Liver (tissue), 8 donors: ENCODE measurements at regions not wholly inside any gene's neighbourhood (a gene's known extent, or its start where the extent isn't known, plus 50 kb on each side); places are given as distances from the start of the nearest gene placed in this dataset.

Experiments
- DNase-seq: peaks from one replicate; pipeline ENCODE4 v3.0.0-alpha.2; 2017; ENCODE audit warnings: low spot score
- H3K27ac ChIP-seq, 2 donors: one replicate each; pipeline ENCODE4 v1.7.0; 2013; ENCODE audit warnings: inconsistent platforms in 2 of 2, low read length in 2 of 2, control low read depth in 1 of 2, low read depth in 1 of 2, mild to moderate bottlenecking in 1 of 2
- H3K27me3 ChIP-seq, 4 donors: one replicate each; pipeline versions ENCODE4 v1.6.1 to v1.7.0; 2013; ENCODE audit warnings: low read length in 3 of 4, inconsistent platforms in 1 of 4, mild to moderate bottlenecking in 1 of 4, moderate library complexity in 1 of 4; ENCODE audit not compliant: control insufficient read depth in 4 of 4, insufficient read depth in 4 of 4
- H3K36me3 ChIP-seq, 4 donors: one replicate each; pipeline versions ENCODE4 v1.6.1 to v1.7.0; 2013; ENCODE audit warnings: low read length in 3 of 4, mild to moderate bottlenecking in 3 of 4, low read depth in 1 of 4, moderate library complexity in 1 of 4; ENCODE audit not compliant: control insufficient read depth in 4 of 4, insufficient read depth in 3 of 4
- H3K4me1 ChIP-seq, 4 donors: one replicate each; pipeline versions ENCODE4 v1.6.1 to v1.7.0; 2013; ENCODE audit warnings: low read length in 3 of 4, mild to moderate bottlenecking in 3 of 4, moderate library complexity in 1 of 4; ENCODE audit not compliant: control insufficient read depth in 4 of 4, insufficient read depth in 4 of 4
- H3K4me3 ChIP-seq, 3 donors: one replicate each; pipeline versions ENCODE4 v1.6.1 to v1.7.0; 2013; ENCODE audit warnings: low read length in 3 of 3, control low read depth in 1 of 3, low read depth in 1 of 3, mild to moderate bottlenecking in 1 of 3
- H3K9ac ChIP-seq, 2 donors: one replicate each; pipeline ENCODE4 v1.7.0; 2013; ENCODE audit warnings: low read length in 2 of 2, mild to moderate bottlenecking in 2 of 2, moderate library complexity in 2 of 2, control low read depth in 1 of 2, low read depth in 1 of 2
- H3K9me3 ChIP-seq, 4 donors: one replicate each; pipeline versions ENCODE4 v1.6.1 to v1.7.0; 2013; ENCODE audit warnings: low read length in 3 of 4; ENCODE audit not compliant: control insufficient read depth in 4 of 4
- EGR1 ChIP-seq, 2 donors: IDR thresholded peaks; 2 replicates each; pipeline ENCODE4 v1.6.1; 2016 to 2018; ENCODE audit warnings: antibody characterized with exemption in 2 of 2, low read depth in 2 of 2
- FOXA1 ChIP-seq: IDR thresholded peaks from 2 replicates; pipeline ENCODE4 v1.6.1; 2016; ENCODE audit warnings: antibody characterized with exemption
- GABPA ChIP-seq, 2 donors: IDR thresholded peaks in 1 of 2; conservative IDR thresholded peaks in 1 of 2; 2 replicates each; pipeline ENCODE4 v1.6.1; 2016; ENCODE audit warnings: antibody characterized with exemption in 2 of 2, mild to moderate bottlenecking in 1 of 2, moderate library complexity in 1 of 2
- HNF4A ChIP-seq, 2 donors: conservative IDR thresholded peaks; 2 replicates each; pipeline ENCODE4 v1.6.1; 2016; ENCODE audit warnings: antibody characterized with exemption in 2 of 2, mild to moderate bottlenecking in 2 of 2
- HNF4G ChIP-seq: IDR thresholded peaks from 2 replicates; pipeline ENCODE4 v1.6.1; 2016; ENCODE audit warnings: antibody characterized with exemption
- JUND ChIP-seq, 2 donors: IDR thresholded peaks; 2 replicates each; pipeline ENCODE4 v1.6.1; 2016; ENCODE audit warnings: antibody characterized with exemption in 2 of 2
- NR2F2 ChIP-seq: IDR thresholded peaks from 2 replicates; pipeline ENCODE4 v1.6.1; 2016; ENCODE audit warnings: antibody characterized with exemption
- RAD21 ChIP-seq, 2 donors: IDR thresholded peaks; 2 replicates each; pipeline ENCODE4 v1.6.1; 2016; ENCODE audit warnings: antibody characterized with exemption in 2 of 2, mild to moderate bottlenecking in 2 of 2
- RXRA ChIP-seq, 2 donors: IDR thresholded peaks; 2 replicates each; pipeline ENCODE4 v1.6.1; 2017 to 2018; ENCODE audit warnings: antibody characterized with exemption in 2 of 2, mild to moderate bottlenecking in 1 of 2
- SP1 ChIP-seq: IDR thresholded peaks from 2 replicates; pipeline ENCODE4 v1.6.1; 2018; ENCODE audit warnings: antibody characterized with exemption, mild to moderate bottlenecking
- TAF1 ChIP-seq: conservative IDR thresholded peaks from 2 replicates; pipeline ENCODE4 v1.6.1; 2016; ENCODE audit warnings: antibody characterized with exemption, mild to moderate bottlenecking
- YY1 ChIP-seq: IDR thresholded peaks from 2 replicates; pipeline ENCODE4 v1.6.1; 2016; ENCODE audit warnings: antibody characterized with exemption, mild to moderate bottlenecking
- WGBS: extraction: QIAGEN DNeasy Blood & Tissue Kit; methylation state at CpG from one replicate; pipeline ENCODE4 v1.1.7; 2013; 5-methylcytosine and 5-hydroxymethylcytosine counted together
- TF ChIP-seq, protein P1 (sequence below): IDR thresholded peaks from 2 replicates; pipeline ENCODE4 v1.6.1; 2016; ENCODE audit warnings: antibody characterized with exemption
- TF ChIP-seq, protein P2 (sequence below): IDR thresholded peaks from 2 replicates; pipeline ENCODE4 v1.6.1; 2016; ENCODE audit warnings: antibody characterized with exemption
- TF ChIP-seq, protein P3 (sequence below): IDR thresholded peaks from 2 replicates; pipeline ENCODE4 v1.6.1; 2016; ENCODE audit warnings: antibody characterized with exemption
- TF ChIP-seq, protein P4 (sequence below): fragments of 150-350 bp; IDR thresholded peaks from 2 replicates; pipeline ENCODE4 v1.5.1; 2017; ENCODE audit warnings: improper control_type of control experiment, low read depth, low read length; ENCODE audit not compliant: missing input control
- TF ChIP-seq, protein P5 (sequence below): IDR thresholded peaks from 2 replicates; pipeline ENCODE4 v1.6.1; 2016; ENCODE audit warnings: antibody characterized with exemption, mild to moderate bottlenecking
- donor health status: healthy.
- donor health status: healthy.
- donor health status: healthy.
- donor health status: healthy.
- donor health status: healthy.

DNA sequence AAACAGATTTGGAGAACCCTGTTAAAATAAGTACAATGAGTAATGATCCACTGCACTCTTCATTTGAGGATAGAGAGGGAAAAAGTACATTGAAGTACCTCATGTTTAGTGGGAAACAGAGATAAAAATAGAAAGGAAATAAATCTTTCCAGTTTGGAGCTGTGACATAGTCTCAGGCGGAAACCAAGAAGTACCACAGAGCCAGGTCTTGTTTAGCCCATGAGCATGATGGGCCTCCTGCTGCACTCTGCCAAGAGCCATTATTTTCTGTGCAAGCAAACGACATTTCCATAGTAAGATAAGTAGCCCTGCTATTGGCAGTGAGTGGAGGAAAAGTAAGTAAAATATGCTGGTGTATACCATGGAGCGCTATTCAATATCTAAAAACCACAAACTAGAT is 796.1 kb downstream of the TBL1XR1 start:
- H3K36me3 ChIP-seq: no peaks in the 10 kb centered on the region
- no peaks in the 10 kb centered on the region for H3K4me1 ChIP-seq
- no peak overlapping the region for H3K9ac ChIP-seq
- H3K9me3 ChIP-seq: no peaks in the 10 kb centered on the region
- H3K27me3 ChIP-seq: no peaks in the 10 kb centered on the region
- 76% methylated on average over 3 of the region's 3 CpGs for WGBS
- DNase-seq: no peak
- no peak overlapping the region for H3K27ac ChIP-seq
- TF ChIP-seq JUND (IDR thresholded peaks at IDR 0.05): no peak
- TF ChIP-seq FOXA1: no peak
- TF ChIP-seq, protein P1, sequence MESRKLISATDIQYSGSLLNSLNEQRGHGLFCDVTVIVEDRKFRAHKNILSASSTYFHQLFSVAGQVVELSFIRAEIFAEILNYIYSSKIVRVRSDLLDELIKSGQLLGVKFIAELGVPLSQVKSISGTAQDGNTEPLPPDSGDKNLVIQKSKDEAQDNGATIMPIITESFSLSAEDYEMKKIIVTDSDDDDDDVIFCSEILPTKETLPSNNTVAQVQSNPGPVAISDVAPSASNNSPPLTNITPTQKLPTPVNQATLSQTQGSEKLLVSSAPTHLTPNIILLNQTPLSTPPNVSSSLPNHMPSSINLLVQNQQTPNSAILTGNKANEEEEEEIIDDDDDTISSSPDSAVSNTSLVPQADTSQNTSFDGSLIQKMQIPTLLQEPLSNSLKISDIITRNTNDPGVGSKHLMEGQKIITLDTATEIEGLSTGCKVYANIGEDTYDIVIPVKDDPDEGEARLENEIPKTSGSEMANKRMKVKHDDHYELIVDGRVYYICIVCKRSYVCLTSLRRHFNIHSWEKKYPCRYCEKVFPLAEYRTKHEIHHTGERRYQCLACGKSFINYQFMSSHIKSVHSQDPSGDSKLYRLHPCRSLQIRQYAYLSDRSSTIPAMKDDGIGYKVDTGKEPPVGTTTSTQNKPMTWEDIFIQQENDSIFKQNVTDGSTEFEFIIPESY: no peak
- no peak for TF ChIP-seq HNF4G
- no peak for TF ChIP-seq TAF1
- TF ChIP-seq RXRA (IDR thresholded peaks at IDR 0.05): no peak
- TF ChIP-seq, protein P2, sequence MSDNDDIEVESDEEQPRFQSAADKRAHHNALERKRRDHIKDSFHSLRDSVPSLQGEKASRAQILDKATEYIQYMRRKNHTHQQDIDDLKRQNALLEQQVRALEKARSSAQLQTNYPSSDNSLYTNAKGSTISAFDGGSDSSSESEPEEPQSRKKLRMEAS: no peak
- TF ChIP-seq, protein P3, sequence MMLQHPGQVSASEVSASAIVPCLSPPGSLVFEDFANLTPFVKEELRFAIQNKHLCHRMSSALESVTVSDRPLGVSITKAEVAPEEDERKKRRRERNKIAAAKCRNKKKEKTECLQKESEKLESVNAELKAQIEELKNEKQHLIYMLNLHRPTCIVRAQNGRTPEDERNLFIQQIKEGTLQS: no peak
- TF ChIP-seq, protein P4, sequence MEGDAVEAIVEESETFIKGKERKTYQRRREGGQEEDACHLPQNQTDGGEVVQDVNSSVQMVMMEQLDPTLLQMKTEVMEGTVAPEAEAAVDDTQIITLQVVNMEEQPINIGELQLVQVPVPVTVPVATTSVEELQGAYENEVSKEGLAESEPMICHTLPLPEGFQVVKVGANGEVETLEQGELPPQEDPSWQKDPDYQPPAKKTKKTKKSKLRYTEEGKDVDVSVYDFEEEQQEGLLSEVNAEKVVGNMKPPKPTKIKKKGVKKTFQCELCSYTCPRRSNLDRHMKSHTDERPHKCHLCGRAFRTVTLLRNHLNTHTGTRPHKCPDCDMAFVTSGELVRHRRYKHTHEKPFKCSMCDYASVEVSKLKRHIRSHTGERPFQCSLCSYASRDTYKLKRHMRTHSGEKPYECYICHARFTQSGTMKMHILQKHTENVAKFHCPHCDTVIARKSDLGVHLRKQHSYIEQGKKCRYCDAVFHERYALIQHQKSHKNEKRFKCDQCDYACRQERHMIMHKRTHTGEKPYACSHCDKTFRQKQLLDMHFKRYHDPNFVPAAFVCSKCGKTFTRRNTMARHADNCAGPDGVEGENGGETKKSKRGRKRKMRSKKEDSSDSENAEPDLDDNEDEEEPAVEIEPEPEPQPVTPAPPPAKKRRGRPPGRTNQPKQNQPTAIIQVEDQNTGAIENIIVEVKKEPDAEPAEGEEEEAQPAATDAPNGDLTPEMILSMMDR: no peak
- TF ChIP-seq YY1: no peak
- TF ChIP-seq GABPA (IDR thresholded peaks at IDR 0.05 in 1 of 2, conservative IDR thresholded peaks at IDR 0.05 in 1 of 2): no peak
- no peak for TF ChIP-seq EGR1 (IDR thresholded peaks at IDR 0.05; ENCODE audit: low read depth in 2 of 2)
- no peak for TF ChIP-seq RAD21 (IDR thresholded peaks at IDR 0.05)
- TF ChIP-seq NR2F2: no peak
- no peak overlapping the region for H3K4me3 ChIP-seq

DNA sequence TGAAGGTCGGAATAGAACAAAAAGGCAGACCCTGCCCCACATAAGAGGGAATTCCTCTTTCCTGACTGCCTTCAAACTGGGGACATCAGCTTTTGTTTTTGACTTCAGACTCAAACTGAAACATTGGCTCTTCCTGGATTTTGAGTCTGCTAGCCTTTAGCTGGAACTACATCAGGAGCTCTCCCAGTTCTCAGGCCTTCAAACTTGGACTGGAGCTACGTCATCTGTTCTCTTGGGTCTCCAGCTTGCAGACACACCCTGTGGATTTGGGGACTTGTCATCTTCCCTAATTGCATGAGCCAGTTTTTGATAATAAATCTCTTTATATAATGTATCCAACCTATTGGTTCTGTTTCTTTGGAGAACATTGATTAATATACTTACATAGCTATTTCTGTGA is 798.1 kb downstream of the TBL1XR1 start:
- H3K9me3 ChIP-seq: no peaks in the 10 kb centered on the region
- H3K4me1 ChIP-seq: no peaks in the 10 kb centered on the region
- 77% methylated on average over 2 of the region's 2 CpGs for WGBS
- TF ChIP-seq HNF4A (conservative IDR thresholded peaks at IDR 0.05) (no peak), RXRA (IDR thresholded peaks at IDR 0.05) (no peak), YY1 (no peak), HNF4G (no peak)
- no peak overlapping the region for H3K27ac ChIP-seq
- H3K36me3 ChIP-seq: no peaks in the 10 kb centered on the region
- no peak for DNase-seq
- no peak overlapping the region for H3K9ac ChIP-seq
- H3K27me3 ChIP-seq: no peaks in the 10 kb centered on the region
- no peak overlapping the region for H3K4me3 ChIP-seq

DNA sequence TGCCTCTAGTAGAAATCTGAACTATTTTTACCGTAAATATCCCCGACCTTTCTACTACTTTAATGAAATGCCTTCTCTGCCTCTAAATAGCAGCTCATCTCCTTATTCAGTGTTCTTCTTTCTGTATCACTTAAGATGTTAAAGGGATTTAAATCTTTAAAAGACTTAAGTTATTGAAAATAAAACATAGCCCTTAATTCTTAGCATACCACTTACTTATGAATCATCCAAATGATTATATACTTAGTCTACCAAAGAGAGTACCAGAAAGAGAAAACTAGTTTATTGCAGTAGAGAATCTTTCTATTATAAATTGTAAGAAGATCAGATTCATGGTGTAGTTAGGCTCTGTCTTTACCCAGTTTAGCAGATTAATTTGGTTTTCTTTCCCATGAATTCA is 802.0 kb downstream of the TBL1XR1 start:
- H3K9ac ChIP-seq: no peak overlapping the region
- H3K36me3 ChIP-seq: no peaks in the 10 kb centered on the region
- no peak overlapping the region for H3K4me3 ChIP-seq
- 92% methylated on average over 2 of the region's 2 CpGs for WGBS
- no peaks in the 10 kb centered on the region for H3K9me3 ChIP-seq
- no peak overlapping the region for H3K27ac ChIP-seq
- no peaks in the 10 kb centered on the region for H3K27me3 ChIP-seq
- no peaks in the 10 kb centered on the region for H3K4me1 ChIP-seq
- no peak for DNase-seq
- TF ChIP-seq NR2F2 (no peak), SP1 (no peak), HNF4G (no peak), JUND (IDR thresholded peaks at IDR 0.05) (no peak), GABPA (IDR thresholded peaks at IDR 0.05 in 1 of 2, conservative IDR thresholded peaks at IDR 0.05 in 1 of 2) (no peak), RAD21 (IDR thresholded peaks at IDR 0.05) (no peak), RXRA (IDR thresholded peaks at IDR 0.05) (no peak), HNF4A (conservative IDR thresholded peaks at IDR 0.05) (no peak), YY1 (no peak), FOXA1 (no peak)
- TF ChIP-seq, protein P1: no peak
- TF ChIP-seq, protein P3: no peak
- TF ChIP-seq, protein P5, sequence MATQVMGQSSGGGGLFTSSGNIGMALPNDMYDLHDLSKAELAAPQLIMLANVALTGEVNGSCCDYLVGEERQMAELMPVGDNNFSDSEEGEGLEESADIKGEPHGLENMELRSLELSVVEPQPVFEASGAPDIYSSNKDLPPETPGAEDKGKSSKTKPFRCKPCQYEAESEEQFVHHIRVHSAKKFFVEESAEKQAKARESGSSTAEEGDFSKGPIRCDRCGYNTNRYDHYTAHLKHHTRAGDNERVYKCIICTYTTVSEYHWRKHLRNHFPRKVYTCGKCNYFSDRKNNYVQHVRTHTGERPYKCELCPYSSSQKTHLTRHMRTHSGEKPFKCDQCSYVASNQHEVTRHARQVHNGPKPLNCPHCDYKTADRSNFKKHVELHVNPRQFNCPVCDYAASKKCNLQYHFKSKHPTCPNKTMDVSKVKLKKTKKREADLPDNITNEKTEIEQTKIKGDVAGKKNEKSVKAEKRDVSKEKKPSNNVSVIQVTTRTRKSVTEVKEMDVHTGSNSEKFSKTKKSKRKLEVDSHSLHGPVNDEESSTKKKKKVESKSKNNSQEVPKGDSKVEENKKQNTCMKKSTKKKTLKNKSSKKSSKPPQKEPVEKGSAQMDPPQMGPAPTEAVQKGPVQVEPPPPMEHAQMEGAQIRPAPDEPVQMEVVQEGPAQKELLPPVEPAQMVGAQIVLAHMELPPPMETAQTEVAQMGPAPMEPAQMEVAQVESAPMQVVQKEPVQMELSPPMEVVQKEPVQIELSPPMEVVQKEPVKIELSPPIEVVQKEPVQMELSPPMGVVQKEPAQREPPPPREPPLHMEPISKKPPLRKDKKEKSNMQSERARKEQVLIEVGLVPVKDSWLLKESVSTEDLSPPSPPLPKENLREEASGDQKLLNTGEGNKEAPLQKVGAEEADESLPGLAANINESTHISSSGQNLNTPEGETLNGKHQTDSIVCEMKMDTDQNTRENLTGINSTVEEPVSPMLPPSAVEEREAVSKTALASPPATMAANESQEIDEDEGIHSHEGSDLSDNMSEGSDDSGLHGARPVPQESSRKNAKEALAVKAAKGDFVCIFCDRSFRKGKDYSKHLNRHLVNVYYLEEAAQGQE: no peak
- TF ChIP-seq, protein P2: no peak
